ENCODE measurements at regions not wholly inside any gene's neighbourhood (a gene's known extent, or its start where the extent isn't known, plus 50 kb on each side); places are given as distances from the start of the nearest gene placed in this dataset.

DNA sequence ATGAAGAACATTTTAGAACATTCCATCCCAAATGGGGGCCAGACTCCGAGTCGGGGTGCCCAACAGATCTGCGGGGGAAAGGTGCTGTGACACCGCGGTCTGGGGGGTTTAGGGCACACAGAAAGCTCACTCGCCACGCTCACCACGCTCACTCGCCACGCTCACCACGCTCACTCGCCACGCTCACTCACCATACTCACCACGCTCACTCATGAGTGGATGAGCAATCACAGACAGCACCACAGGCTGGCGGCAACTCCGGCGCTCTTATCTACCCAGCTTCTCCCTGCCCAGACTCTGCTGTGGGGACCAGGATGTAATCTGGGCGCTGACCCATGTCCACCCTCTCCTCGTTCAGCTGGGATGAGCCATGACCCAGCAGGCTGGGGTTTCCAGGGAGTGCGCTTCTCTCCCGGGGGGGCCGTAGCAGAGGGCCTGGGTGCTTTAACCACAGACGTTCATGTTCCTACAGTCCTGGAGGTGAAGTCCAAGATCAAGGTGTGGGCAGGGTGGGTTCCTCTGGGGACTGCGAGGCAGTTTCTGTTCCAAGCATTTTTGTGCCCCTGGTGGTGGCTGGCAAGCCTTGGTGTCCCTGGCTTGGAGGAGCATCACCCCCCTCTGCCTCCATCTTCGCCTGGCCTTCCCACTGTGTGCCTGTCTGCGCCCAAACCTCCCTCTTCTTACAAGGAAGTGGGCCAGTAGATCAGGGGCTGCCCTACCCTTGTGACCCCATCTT lies 141.2 kb downstream of the CTTN start:
- Histone ChIP-seq H3K9me3 (ENCODE audit: low read depth) (no peaks in the 10 kb centered on the region), H3F3A (ENCODE audit: insufficient read depth) (no peaks in the 10 kb centered on the region), H3K4me2 (ENCODE audit: unreplicated experiment) (no peak overlapping the region), H3K4me3 (no peak overlapping the region), H4K20me1 (ENCODE audit: insufficient read depth) (no peaks in the 10 kb centered on the region), H3K9ac (no peak overlapping the region), H3K27ac (no peak overlapping the region), H3K4me1 (ENCODE audit: insufficient read depth) (no peaks in the 10 kb centered on the region), H3K9me2 (ENCODE audit: insufficient read depth) (no peaks in the 10 kb centered on the region), H3K36me3 (ENCODE audit: low read depth) (no peaks in the 10 kb centered on the region), H3K79me2 (ENCODE audit: insufficient read depth) (no peaks in the 10 kb centered on the region), H3K27me3 (replicated peaks; ENCODE audit: insufficient read depth) (no peaks in the 10 kb centered on the region), H2AFZ (no peak overlapping the region)
- TF ChIP-seq EZH2 (IDR thresholded peaks at IDR 0.05; ENCODE audit: insufficient read depth, poor library complexity, severe bottlenecking) = no peak
- TF ChIP-seq EZH2phosphoT487 (IDR thresholded peaks at IDR 0.05; ENCODE audit: insufficient read depth, low read depth) = no peak
- WGBS, 2 experiments (ENCODE audit: low coverage in 1 of 2, low lambda C conversion rate in 2 of 2, missing lambda C conversion rate in 2 of 2) = 74 to 75% methylated on average over 26 of the region's 26 CpGs
- in situ Hi-C loops (cut with MboI) = no loop called here
- DNase-seq = no peak

GRCh38 chr11:70540196-70540595 lies 141.9 kb downstream of the CTTN start:
- Histone ChIP-seq H4K20me1 (ENCODE audit: insufficient read depth) (no peaks in the 10 kb centered on the region), H3K9me2 (ENCODE audit: insufficient read depth) (no peaks in the 10 kb centered on the region), H3K27ac (no peak overlapping the region), H3K79me2 (ENCODE audit: insufficient read depth) (no peaks in the 10 kb centered on the region), H2AFZ (no peak overlapping the region), H3K9me3 (ENCODE audit: low read depth) (no peaks in the 10 kb centered on the region), H3K36me3 (ENCODE audit: low read depth) (no peaks in the 10 kb centered on the region), H3K4me1 (ENCODE audit: insufficient read depth) (no peaks in the 10 kb centered on the region), H3K4me2 (ENCODE audit: unreplicated experiment) (no peak overlapping the region), H3K27me3 (replicated peaks; ENCODE audit: insufficient read depth) (no peaks in the 10 kb centered on the region), H3F3A (ENCODE audit: insufficient read depth) (no peaks in the 10 kb centered on the region), H3K4me3 (no peak overlapping the region), H3K9ac (no peak overlapping the region)
- 68 to 76% methylated on average over 12 to 16 of the region's 16 CpGs for WGBS, 2 experiments (ENCODE audit: low coverage in 1 of 2, low lambda C conversion rate in 2 of 2, missing lambda C conversion rate in 2 of 2)
- in situ Hi-C loops (cut with MboI) = no loop called here
- DNase-seq = no peak
- TF ChIP-seq EZH2phosphoT487 (IDR thresholded peaks at IDR 0.05; ENCODE audit: insufficient read depth, low read depth) (no peak), EZH2 (IDR thresholded peaks at IDR 0.05; ENCODE audit: insufficient read depth, poor library complexity, severe bottlenecking) (no peak)

- Histone ChIP-seq H3F3A (ENCODE audit: insufficient read depth) (no peaks in the 10 kb centered on the region), H3K9ac (no peak overlapping the region), H3K4me3 (no peak overlapping the region), H3K9me2 (ENCODE audit: insufficient read depth) (no peaks in the 10 kb centered on the region), H3K79me2 (ENCODE audit: insufficient read depth) (no peaks in the 10 kb centered on the region), H2AFZ (no peak overlapping the region), H3K9me3 (ENCODE audit: low read depth) (no peaks in the 10 kb centered on the region), H3K27me3 (replicated peaks; ENCODE audit: insufficient read depth) (no peaks in the 10 kb centered on the region), H3K4me1 (ENCODE audit: insufficient read depth) (no peaks in the 10 kb centered on the region), H3K27ac (no peak overlapping the region), H4K20me1 (ENCODE audit: insufficient read depth) (no peaks in the 10 kb centered on the region), H3K4me2 (ENCODE audit: unreplicated experiment) (no peak overlapping the region), H3K36me3 (ENCODE audit: low read depth) (no peaks in the 10 kb centered on the region)
- WGBS, 2 experiments (ENCODE audit: low coverage in 1 of 2, low lambda C conversion rate in 2 of 2, missing lambda C conversion rate in 2 of 2) = 46 to 60% methylated on average over 9 of the region's 9 CpGs
- TF ChIP-seq EZH2phosphoT487 (IDR thresholded peaks at IDR 0.05; ENCODE audit: insufficient read depth, low read depth) (no peak), EZH2 (IDR thresholded peaks at IDR 0.05; ENCODE audit: insufficient read depth, poor library complexity, severe bottlenecking) (no peak)
- DNase-seq = no peak
- in situ Hi-C loops (cut with MboI) = no loop called here
Observed at GRCh38 chr11:70541176-70541575, 142.8 kb downstream of the CTTN start.

DNA sequence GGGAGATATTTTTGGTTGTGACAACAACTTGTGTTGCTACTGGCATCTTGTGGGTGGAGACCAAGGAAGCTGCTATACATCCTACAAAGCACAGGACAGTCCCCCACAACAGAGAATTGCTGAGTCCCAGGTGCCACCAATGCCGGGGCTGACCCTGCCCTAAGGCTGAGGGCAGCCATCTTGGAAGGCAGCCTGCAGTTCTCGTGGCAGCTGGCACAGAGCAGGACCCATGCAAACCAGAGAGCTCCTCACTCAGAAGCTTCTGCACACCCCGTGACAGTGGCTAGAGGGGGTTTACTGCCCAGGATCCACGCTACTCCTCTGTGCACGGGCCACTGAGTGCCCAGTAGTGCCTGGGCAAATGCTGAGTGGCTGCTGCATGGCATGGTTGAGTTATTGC lies 143.4 kb downstream of the CTTN start:
- Histone ChIP-seq H3K9ac (no peak overlapping the region), H3K36me3 (ENCODE audit: low read depth) (no peaks in the 10 kb centered on the region), H3K4me1 (ENCODE audit: insufficient read depth) (no peaks in the 10 kb centered on the region), H3K4me2 (ENCODE audit: unreplicated experiment) (no peak overlapping the region), H3K9me3 (ENCODE audit: low read depth) (no peaks in the 10 kb centered on the region), H4K20me1 (ENCODE audit: insufficient read depth) (no peaks in the 10 kb centered on the region), H3F3A (ENCODE audit: insufficient read depth) (no peaks in the 10 kb centered on the region), H3K79me2 (ENCODE audit: insufficient read depth) (no peaks in the 10 kb centered on the region), H3K27ac (no peak overlapping the region), H3K27me3 (replicated peaks; ENCODE audit: insufficient read depth) (no peaks in the 10 kb centered on the region), H3K4me3 (no peak overlapping the region), H3K9me2 (ENCODE audit: insufficient read depth) (no peaks in the 10 kb centered on the region), H2AFZ (no peak overlapping the region)
- no peak for DNase-seq
- in situ Hi-C loops (cut with MboI) = no loop called here
- TF ChIP-seq EZH2phosphoT487 (IDR thresholded peaks at IDR 0.05; ENCODE audit: insufficient read depth, low read depth) (no peak), EZH2 (IDR thresholded peaks at IDR 0.05; ENCODE audit: insufficient read depth, poor library complexity, severe bottlenecking) (no peak)
- WGBS, 2 experiments (ENCODE audit: low coverage in 1 of 2, low lambda C conversion rate in 2 of 2, missing lambda C conversion rate in 2 of 2) = 25 to 49% methylated on average over 5 of the region's 5 CpGs

Measured in GM23248 (cell line).